ENCODE measurements at regions not wholly inside any gene's neighbourhood (a gene's known extent, or its start where the extent isn't known, plus 50 kb on each side); places are given as distances from the start of the nearest gene placed in this dataset.
"Not testable (repeated sequence)": the region's sequence is repeated elsewhere in the genome, so short reads cannot be mapped to it uniquely, and the experiment has no call there.

- Histone ChIP-seq H3K4me3 (no peak overlapping the region), H3K27me3 (ENCODE audit: low read depth) (peaks cover 5% of the 10 kb centered on the region), H3K27ac (replicated peaks) (no peak overlapping the region), H3K9me3 (replicated peaks) (peaks cover 5% of the 10 kb centered on the region), H3K36me3 (no peaks in the 10 kb centered on the region), H3K4me1 (no peaks in the 10 kb centered on the region)
- DNase-seq, result no peak
- intact Hi-C loops (cut with micrococcal nuclease), result loop anchor here (10.0 kb wide), 1 partner anchor 251 kb away; no protein-coding TSS in a partner anchor
- TF ChIP-seq CTCF (IDR thresholded peaks at IDR 0.05; ENCODE audit: borderline replicate concordance), result no peak
Observed at GRCh38 chr2:64923385-64923710, 65.9 kb upstream of the SLC1A4 start.

- H3K4me1 ChIP-seq, result no peaks in the 10 kb centered on the region
- no peak for DNase-seq
- no peak overlapping the region for H3K4me3 ChIP-seq
- H3K27me3 ChIP-seq (ENCODE audit: low read depth), result peaks cover 7% of the 10 kb centered on the region
- no peak overlapping the region for H3K27ac ChIP-seq (replicated peaks)
- no peaks in the 10 kb centered on the region for H3K36me3 ChIP-seq
- peaks cover 5% of the 10 kb centered on the region for H3K9me3 ChIP-seq (replicated peaks)
- no peak for TF ChIP-seq CTCF (IDR thresholded peaks at IDR 0.05; ENCODE audit: borderline replicate concordance)
- intact Hi-C loops (cut with micrococcal nuclease), result loop anchor here (10.0 kb wide), 1 partner anchor 250 kb away; no protein-coding TSS in a partner anchor
Observed at GRCh38 chr2:64924170-64924934, 64.8 kb upstream of the SLC1A4 start.

- DNase-seq; H3K9me3 ChIP-seq (replicated peaks); H3K36me3 ChIP-seq; H3K27ac ChIP-seq (replicated peaks); H3K4me1 ChIP-seq; H3K4me3 ChIP-seq: not testable (repeated sequence)
- intact Hi-C loops (cut with micrococcal nuclease), result loop anchor here (10.0 kb wide), 1 partner anchor 249 kb away; no protein-coding TSS in a partner anchor
- peaks cover 19% of the 10 kb centered on the region for H3K27me3 ChIP-seq (ENCODE audit: low read depth)
Observed at GRCh38 chr2:64925930-64926722, 63.1 kb upstream of the SLC1A4 start.

GRCh38 chr2:64928813-64929212 is 60.4 kb upstream of the SLC1A4 start:
- H3K9me3 ChIP-seq (replicated peaks), result peaks cover 5% of the 10 kb centered on the region
- no peak for TF ChIP-seq CTCF (IDR thresholded peaks at IDR 0.05; ENCODE audit: borderline replicate concordance)
- H3K4me1 ChIP-seq, result no peaks in the 10 kb centered on the region
- intact Hi-C loops (cut with micrococcal nuclease), result loop anchor here (10.0 kb wide), 1 partner anchor 246 kb away; no protein-coding TSS in a partner anchor
- no peak overlapping the region for H3K4me3 ChIP-seq
- no peak overlapping the region for H3K27ac ChIP-seq (replicated peaks)
- no peak for DNase-seq
- no peaks in the 10 kb centered on the region for H3K36me3 ChIP-seq
- peaks cover 37% of the 10 kb centered on the region for H3K27me3 ChIP-seq (ENCODE audit: low read depth)

- peaks cover 5% of the 10 kb centered on the region for H3K9me3 ChIP-seq (replicated peaks)
- H3K27me3 ChIP-seq (ENCODE audit: low read depth), result peaks cover 37% of the 10 kb centered on the region
- no peak for TF ChIP-seq CTCF (IDR thresholded peaks at IDR 0.05; ENCODE audit: borderline replicate concordance)
- H3K36me3 ChIP-seq, result no peaks in the 10 kb centered on the region
- H3K4me3 ChIP-seq, result no peak overlapping the region
- no peak for DNase-seq
- no peaks in the 10 kb centered on the region for H3K4me1 ChIP-seq
- intact Hi-C loops (cut with micrococcal nuclease), result loop anchor here (10.0 kb wide), 1 partner anchor 245 kb away; no protein-coding TSS in a partner anchor
- H3K27ac ChIP-seq (replicated peaks), result no peak overlapping the region
Observed at GRCh38 chr2:64929333-64929732, 59.9 kb upstream of the SLC1A4 start.
